Ovary (tissue), 3 donors: ENCODE measurements at regions not wholly inside any gene's neighbourhood (a gene's known extent, or its start where the extent isn't known, plus 50 kb on each side); places are given as distances from the start of the nearest gene placed in this dataset.

ENCODE experiments used
- CTCF ChIP-seq, 3 donors: fragments of 450-650 bp in 2 of 3; fragments of 200-600 bp in 1 of 3; IDR thresholded peaks; one replicate each; pipeline versions ENCODE4 v1.5.1 to v1.8.0; 2016 to 2022; ENCODE audit warnings: antibody characterized with exemption in 3 of 3, mild to moderate bottlenecking in 1 of 3
- EP300 ChIP-seq: sonication (generic); formaldehyde crosslinking; IDR thresholded peaks from one replicate; pipeline ENCODE4 v1.6.1; 2017; ENCODE audit warnings: antibody characterized with exemption
- POLR2A ChIP-seq: fragments of 450-650 bp; IDR thresholded peaks from one replicate; pipeline ENCODE4 v1.6.1; 2017; ENCODE audit warnings: antibody characterized with exemption, mild to moderate bottlenecking, moderate library complexity
- donor health status: DM: no; HTN: no; CAD: no.

DNA sequence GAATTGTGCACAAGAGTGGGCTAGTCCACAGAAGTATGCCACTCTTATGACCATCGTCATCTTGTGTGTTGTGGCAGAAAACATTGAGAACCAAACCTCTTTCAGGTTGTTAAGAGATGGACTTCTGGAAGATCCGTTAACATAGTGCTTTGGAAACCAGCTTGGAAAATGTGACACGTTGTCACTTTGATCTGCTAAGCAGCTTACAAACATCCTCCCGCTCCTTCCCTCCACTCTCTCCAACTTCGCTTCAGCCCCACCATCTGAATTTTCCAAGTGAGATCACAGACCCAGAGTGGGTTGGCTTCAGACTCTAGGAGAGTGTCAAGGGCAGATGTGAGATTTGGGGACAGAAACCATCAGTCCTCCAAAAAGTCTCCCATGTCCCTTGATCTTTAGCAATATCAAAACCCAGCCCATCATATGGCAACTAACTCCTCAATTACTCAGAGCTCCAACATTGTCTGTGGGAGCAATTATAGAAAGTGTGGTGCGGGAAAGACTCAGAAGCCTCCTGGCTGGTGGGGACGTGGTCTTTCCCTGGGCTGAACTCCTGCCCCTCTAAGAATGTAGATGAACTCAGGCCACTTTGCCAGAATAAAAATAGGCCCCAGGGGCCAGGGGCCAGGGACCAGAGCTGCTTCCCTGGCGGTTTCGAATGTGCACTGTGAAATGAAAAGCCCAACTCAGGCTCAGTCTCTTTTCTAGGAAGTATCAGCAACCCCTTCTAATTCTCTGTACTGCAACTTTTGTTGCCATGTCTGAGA, 129.5 kb downstream of the SLC38A6 start:
- TF ChIP-seq EP300, result no peak
- no peak for TF ChIP-seq CTCF (IDR thresholded peaks at IDR 0.05)
- TF ChIP-seq POLR2A, result no peak
